Parathyroid adenoma (tissue), 2 donors: ENCODE measurements at regions not wholly inside any gene's neighbourhood (a gene's known extent, or its start where the extent isn't known, plus 50 kb on each side); places are given as distances from the start of the nearest gene placed in this dataset.
"Not testable (repeated sequence)": the region's sequence is repeated elsewhere in the genome, so short reads cannot be mapped to it uniquely, and the experiment has no call there.

Experiments used
- H2AFZ ChIP-seq: fragments of 300-600 bp; sonication (generic); one replicate; pipeline ENCODE4 v1.7.0; 2017; ENCODE audit warnings: antibody characterized with exemption, mild to moderate bottlenecking
- H3K27ac ChIP-seq: fragments of 300-600 bp; sonication (generic); one replicate; pipeline ENCODE4 v1.7.0; 2017
- H3K27me3 ChIP-seq: fragments of 300-600 bp; sonication (generic); one replicate; pipeline ENCODE4 v1.7.0; 2017; ENCODE audit warnings: low read length; ENCODE audit not compliant: control insufficient read depth, insufficient read depth
- H3K36me3 ChIP-seq: fragments of 300-600 bp; sonication (generic); one replicate; pipeline ENCODE4 v1.7.0; 2017; ENCODE audit warnings: low read length; ENCODE audit not compliant: control insufficient read depth, insufficient read depth
- H3K4me1 ChIP-seq: fragments of 300-600 bp; sonication (generic); one replicate; pipeline ENCODE4 v1.7.0; 2017; ENCODE audit warnings: control low read depth
- H3K4me2 ChIP-seq: fragments of 300-600 bp; sonication (generic); one replicate; pipeline ENCODE4 v1.7.0; 2017; ENCODE audit warnings: low read length
- H3K4me3 ChIP-seq: fragments of 300-600 bp; sonication (generic); one replicate; pipeline ENCODE4 v1.7.0; 2017; ENCODE audit warnings: low read depth, low read length
- H3K79me2 ChIP-seq: fragments of 300-600 bp; sonication (generic); one replicate; pipeline ENCODE4 v1.7.0; 2017; ENCODE audit warnings: control low read depth
- H3K9ac ChIP-seq: fragments of 300-600 bp; sonication (generic); one replicate; pipeline ENCODE4 v1.7.0; 2017; ENCODE audit warnings: mild to moderate bottlenecking
- H3K9me3 ChIP-seq: fragments of 300-600 bp; sonication (generic); one replicate; pipeline ENCODE4 v1.7.0; 2017; ENCODE audit warnings: low read length; ENCODE audit not compliant: control insufficient read depth
- TF ChIP-seq, protein P1 (sequence below): fragments of 300-600 bp; sonication (generic); IDR thresholded peaks from one replicate; pipeline ENCODE4 v1.7.0; 2017; ENCODE audit warnings: antibody characterized with exemption, mild to moderate bottlenecking
- donor health status: primary hyperparathyroidism.

DNA sequence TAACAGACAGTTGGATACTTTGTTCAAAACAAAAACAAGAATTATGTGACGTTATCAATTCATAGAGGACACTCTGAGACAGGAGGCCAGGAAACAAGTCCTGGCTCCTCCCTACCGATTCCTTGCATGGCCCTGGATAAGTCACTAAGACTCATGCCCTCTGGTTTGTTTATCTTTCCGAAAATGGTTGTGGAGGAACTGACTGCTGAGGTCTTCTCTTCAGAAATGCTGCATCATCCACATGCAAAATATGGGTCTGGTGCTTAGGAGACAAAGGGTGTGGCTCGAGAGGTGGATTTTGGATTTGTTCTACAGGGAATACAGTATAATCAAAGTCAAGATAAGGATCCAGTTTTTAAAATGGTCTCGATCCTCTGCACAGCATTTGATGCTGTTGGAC lies 130.9 kb downstream of the RELL1 start:
- H3K9me3 ChIP-seq = no peaks in the 10 kb centered on the region
- no peak overlapping the region for H2AFZ ChIP-seq
- no peak overlapping the region for H3K27ac ChIP-seq
- no peaks in the 10 kb centered on the region for H3K36me3 ChIP-seq
- no peak overlapping the region for H3K4me3 ChIP-seq
- H3K27me3 ChIP-seq = no peaks in the 10 kb centered on the region
- TF ChIP-seq, protein P1, sequence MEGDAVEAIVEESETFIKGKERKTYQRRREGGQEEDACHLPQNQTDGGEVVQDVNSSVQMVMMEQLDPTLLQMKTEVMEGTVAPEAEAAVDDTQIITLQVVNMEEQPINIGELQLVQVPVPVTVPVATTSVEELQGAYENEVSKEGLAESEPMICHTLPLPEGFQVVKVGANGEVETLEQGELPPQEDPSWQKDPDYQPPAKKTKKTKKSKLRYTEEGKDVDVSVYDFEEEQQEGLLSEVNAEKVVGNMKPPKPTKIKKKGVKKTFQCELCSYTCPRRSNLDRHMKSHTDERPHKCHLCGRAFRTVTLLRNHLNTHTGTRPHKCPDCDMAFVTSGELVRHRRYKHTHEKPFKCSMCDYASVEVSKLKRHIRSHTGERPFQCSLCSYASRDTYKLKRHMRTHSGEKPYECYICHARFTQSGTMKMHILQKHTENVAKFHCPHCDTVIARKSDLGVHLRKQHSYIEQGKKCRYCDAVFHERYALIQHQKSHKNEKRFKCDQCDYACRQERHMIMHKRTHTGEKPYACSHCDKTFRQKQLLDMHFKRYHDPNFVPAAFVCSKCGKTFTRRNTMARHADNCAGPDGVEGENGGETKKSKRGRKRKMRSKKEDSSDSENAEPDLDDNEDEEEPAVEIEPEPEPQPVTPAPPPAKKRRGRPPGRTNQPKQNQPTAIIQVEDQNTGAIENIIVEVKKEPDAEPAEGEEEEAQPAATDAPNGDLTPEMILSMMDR = no peak
- H3K79me2 ChIP-seq = no peaks in the 10 kb centered on the region
- H3K4me2 ChIP-seq = no peak overlapping the region
- no peak overlapping the region for H3K9ac ChIP-seq
- no peaks in the 10 kb centered on the region for H3K4me1 ChIP-seq

DNA sequence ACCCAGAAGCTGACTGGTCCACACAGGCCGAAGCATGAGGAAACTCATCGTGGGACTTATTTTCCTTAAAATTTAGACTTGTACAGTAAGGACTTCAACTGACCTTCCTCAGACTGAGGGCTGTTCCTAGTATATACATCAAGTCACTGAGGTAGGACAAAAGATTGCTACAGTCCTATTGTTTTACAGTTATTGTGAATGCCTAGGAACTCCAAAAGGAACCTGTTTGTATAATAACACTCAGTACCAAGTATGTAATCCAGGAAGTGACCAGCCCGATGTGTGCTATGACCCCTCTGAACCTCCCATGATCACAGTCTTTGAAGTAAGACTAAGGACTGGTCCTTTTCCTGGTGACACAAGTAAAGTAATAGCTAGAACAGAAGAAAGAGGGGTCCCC lies 136.3 kb downstream of the RELL1 start:
- H3K4me2 ChIP-seq, H3K27ac ChIP-seq, H3K9me3 ChIP-seq, H3K79me2 ChIP-seq, H3K9ac ChIP-seq, H3K27me3 ChIP-seq, H3K4me3 ChIP-seq, H3K4me1 ChIP-seq, H2AFZ ChIP-seq, H3K36me3 ChIP-seq: not testable (repeated sequence)

DNA sequence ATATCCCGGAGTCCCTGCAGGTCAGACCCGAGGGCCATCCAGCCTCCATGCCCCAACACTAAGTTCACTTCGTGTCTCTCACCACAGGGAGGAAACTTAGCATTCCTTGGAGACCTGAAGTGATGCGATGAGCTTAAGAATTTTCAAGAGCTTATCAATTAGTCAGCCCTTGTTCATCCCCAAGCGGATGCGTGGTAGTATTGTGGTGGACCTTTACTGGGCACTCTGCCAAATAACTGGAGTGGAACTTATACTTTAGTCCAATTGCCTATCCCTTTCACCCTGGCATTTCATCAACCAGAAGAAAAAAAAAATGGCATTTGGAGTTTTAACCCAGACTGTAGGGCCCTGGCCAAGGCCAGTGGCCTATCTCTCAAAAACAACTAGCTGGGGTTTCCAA lies 137.1 kb downstream of the RELL1 start:
- Histone ChIP-seq H3K9ac (no peak overlapping the region), H3K4me1 (no peaks in the 10 kb centered on the region), H3K27me3 (no peaks in the 10 kb centered on the region), H3K36me3 (no peaks in the 10 kb centered on the region), H2AFZ (no peak overlapping the region), H3K9me3 (no peaks in the 10 kb centered on the region), H3K79me2 (no peaks in the 10 kb centered on the region), H3K27ac (no peak overlapping the region), H3K4me2 (no peak overlapping the region), H3K4me3 (no peak overlapping the region)
- TF ChIP-seq, protein P1 = no peak

DNA sequence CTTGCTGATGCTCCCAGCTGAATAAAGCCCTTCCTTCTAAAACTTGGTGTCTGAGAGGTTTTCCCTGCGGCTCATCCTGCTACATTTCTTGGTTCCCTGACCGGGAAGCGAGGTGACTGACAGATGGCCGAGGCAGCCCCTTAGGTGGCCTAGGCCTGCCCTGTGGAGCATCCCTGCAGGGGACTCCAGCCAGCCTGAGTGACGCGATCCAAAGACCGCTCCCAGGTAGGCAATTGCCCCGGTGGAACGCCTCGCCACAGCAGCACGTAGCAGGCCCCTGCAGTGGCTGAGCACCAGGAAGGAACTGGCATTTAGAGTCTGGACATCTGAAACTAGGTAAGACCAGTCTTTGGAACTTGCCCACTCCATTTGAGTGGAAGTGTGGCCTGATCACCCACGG lies 139.6 kb downstream of the RELL1 start:
- TF ChIP-seq, protein P1 = no peak
- Histone ChIP-seq H3K27me3 (no peaks in the 10 kb centered on the region), H3K27ac (no peak overlapping the region), H3K4me3 (no peak overlapping the region), H3K79me2 (no peaks in the 10 kb centered on the region), H2AFZ (no peak overlapping the region), H3K36me3 (no peaks in the 10 kb centered on the region), H3K4me1 (no peaks in the 10 kb centered on the region), H3K9ac (no peak overlapping the region), H3K4me2 (no peak overlapping the region), H3K9me3 (no peaks in the 10 kb centered on the region)

DNA sequence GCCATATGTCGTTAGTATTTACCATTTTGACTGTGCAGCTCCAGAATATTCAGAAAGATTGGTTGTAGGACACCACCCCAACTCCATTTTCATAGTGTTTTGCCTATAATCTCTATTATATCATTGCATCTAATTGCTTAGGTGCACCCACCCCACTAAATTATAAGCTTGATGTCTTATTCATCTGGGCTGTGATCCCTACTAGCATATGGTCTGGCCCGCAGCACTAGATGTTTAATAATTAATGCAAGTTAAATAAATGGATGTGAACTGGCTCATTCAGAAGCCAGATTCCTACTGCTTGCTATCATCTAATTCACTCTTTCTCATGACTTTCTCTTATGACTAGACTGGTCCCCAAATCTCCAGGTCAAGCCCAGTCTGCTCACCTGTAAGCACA lies 143.5 kb downstream of the RELL1 start:
- Histone ChIP-seq H3K36me3 (no peaks in the 10 kb centered on the region), H3K79me2 (no peaks in the 10 kb centered on the region), H3K4me3 (no peak overlapping the region), H2AFZ (no peak overlapping the region), H3K9me3 (no peaks in the 10 kb centered on the region), H3K27ac (no peak overlapping the region), H3K9ac (no peak overlapping the region), H3K27me3 (no peaks in the 10 kb centered on the region), H3K4me1 (no peaks in the 10 kb centered on the region), H3K4me2 (no peak overlapping the region)
- TF ChIP-seq, protein P1 = no peak
